Daoy (cell line): ENCODE measurements at regions not wholly inside any gene's neighbourhood (a gene's known extent, or its start where the extent isn't known, plus 50 kb on each side); places are given as distances from the start of the nearest gene placed in this dataset.

Experiments used
- DNase-seq: peaks from one replicate; pipeline ENCODE4 v3.0.0-alpha.2; 2015; ENCODE audit warnings: low read depth

- peak; percentile 41 for DNase-seq
Measured at GRCh38 chr3:72303926-72304325, 519.0 kb upstream of the PROK2 start.

GRCh38 chr3:72301779-72302178 is 516.8 kb upstream of the PROK2 start:
- no peak for DNase-seq

- no peak for DNase-seq
Measured at GRCh38 chr3:72300621-72301020, 515.7 kb upstream of the PROK2 start.

- DNase-seq = no peak
Measured at GRCh38 chr3:72299823-72300222, 514.9 kb upstream of the PROK2 start.

- peak; percentile 41 for DNase-seq
Measured at GRCh38 chr3:72299321-72299802, 514.4 kb upstream of the PROK2 start.

GRCh38 chr3:72298201-72299152 is 513.5 kb upstream of the PROK2 start:
- DNase-seq = no peak

- DNase-seq = no peak
Measured at GRCh38 chr3:72297481-72297880, 512.5 kb upstream of the PROK2 start.

- DNase-seq = no peak
Measured at GRCh38 chr3:72296477-72297111, 511.6 kb upstream of the PROK2 start.

- DNase-seq = no peak
Measured at GRCh38 chr3:72295962-72296450, 511.1 kb upstream of the PROK2 start.

- no peak for DNase-seq
Measured at GRCh38 chr3:72295276-72295961, 510.5 kb upstream of the PROK2 start.

- DNase-seq = no peak
Measured at GRCh38 chr3:72290859-72291638, 506.1 kb upstream of the PROK2 start.

- DNase-seq = no peak
Measured at GRCh38 chr3:72289692-72290071, 504.7 kb upstream of the PROK2 start.

GRCh38 chr3:72288955-72289691 is 504.2 kb upstream of the PROK2 start:
- DNase-seq = peak; percentile 59

- DNase-seq = no peak
Measured at GRCh38 chr3:72287956-72288355, 503.0 kb upstream of the PROK2 start.

GRCh38 chr3:72285502-72285901 is 500.6 kb upstream of the PROK2 start:
- no peak for DNase-seq

GRCh38 chr3:72284471-72284870 is 499.5 kb upstream of the PROK2 start:
- no peak for DNase-seq

- no peak for DNase-seq
Measured at GRCh38 chr3:72282918-72283317, 498.0 kb upstream of the PROK2 start.

GRCh38 chr3:72281551-72281950 is 496.6 kb upstream of the PROK2 start:
- DNase-seq = no peak

GRCh38 chr3:72280876-72281275 is 495.9 kb upstream of the PROK2 start:
- DNase-seq = no peak

GRCh38 chr3:72279631-72280041 is 494.7 kb upstream of the PROK2 start:
- peak; percentile 9 for DNase-seq
